T47D (cell line): ENCODE measurements at regions not wholly inside any gene's neighbourhood (a gene's known extent, or its start where the extent isn't known, plus 50 kb on each side); places are given as distances from the start of the nearest gene placed in this dataset.

Experiments
- DNase-seq, 2 experiments: peaks; one replicate each; pipeline versions ENCODE4 v3.0.0 to v3.0.0-alpha.2; 2011 to 2012; ENCODE audit warnings: low read depth in 1 of 2, low spot score in 1 of 2
- JUND ChIP-seq: IDR thresholded peaks from 2 replicates; pipeline ENCODE4 v1.6.1; 2012; ENCODE audit warnings: low read depth
- in situ Hi-C: cut with HindIII; loops from 2 replicates; pipeline ENCODE4 v1.10.0; 2016; ENCODE audit warnings: low sequenced_read_pairs, low pct_unique_long_range_greater_than_20kb

DNA sequence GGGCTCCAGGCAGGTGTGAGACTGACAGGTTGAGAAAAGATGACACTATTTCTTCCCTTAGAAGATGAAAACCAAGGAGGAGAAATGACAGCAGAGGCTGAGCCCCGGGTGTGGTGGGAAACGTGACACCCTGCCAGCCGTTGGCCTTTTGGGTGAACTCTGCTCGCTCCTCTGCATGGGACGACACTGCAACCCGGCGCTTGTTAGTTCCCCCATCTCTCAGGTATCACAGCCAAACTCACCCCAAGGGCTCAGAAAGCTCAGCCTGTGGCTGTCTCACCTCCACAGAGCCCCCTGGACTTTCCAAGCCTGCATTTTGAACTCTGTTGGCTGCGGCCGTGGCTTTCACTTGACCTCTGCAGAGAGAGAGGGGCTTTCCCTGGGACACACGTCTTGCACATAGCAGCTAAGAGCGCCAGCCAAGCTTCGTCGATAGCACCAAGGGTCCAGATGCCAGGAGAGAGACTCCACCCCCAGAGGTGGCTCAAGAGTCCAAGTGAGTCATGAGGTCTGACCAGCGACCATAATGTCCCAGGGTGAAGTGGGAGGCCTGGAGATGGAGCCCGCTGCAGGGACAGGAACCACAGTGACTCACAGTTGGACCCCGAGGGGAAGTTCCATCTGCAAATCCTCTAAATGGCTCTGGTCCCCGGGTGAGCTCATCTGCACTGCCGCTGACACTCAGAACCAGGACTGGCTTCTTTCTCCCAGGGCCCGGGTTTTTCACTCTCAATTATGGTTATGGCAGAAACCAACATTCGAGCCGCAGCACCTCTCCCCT lies 301.9 kb downstream of the SOX9 start:
- in situ Hi-C loops, result no loop called here
- no peak for TF ChIP-seq JUND
- DNase-seq, result no peak

DNA sequence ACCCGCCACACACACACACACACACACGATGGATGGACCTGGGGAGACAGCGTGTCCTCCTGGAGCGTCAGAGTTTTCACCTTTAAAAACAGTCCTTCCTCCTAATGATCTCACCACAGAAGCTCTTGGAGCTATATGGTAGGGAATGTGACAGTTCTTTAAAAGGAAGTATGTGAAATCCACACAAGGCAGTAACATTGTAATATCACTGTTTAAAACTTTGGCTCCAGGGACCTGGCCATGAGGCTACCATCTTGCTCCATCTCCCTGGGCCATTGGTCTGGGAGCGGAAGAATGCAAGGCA lies 302.4 kb downstream of the SOX9 start:
- in situ Hi-C loops, result no loop called here
- no peak for TF ChIP-seq JUND
- no peak for DNase-seq

DNA sequence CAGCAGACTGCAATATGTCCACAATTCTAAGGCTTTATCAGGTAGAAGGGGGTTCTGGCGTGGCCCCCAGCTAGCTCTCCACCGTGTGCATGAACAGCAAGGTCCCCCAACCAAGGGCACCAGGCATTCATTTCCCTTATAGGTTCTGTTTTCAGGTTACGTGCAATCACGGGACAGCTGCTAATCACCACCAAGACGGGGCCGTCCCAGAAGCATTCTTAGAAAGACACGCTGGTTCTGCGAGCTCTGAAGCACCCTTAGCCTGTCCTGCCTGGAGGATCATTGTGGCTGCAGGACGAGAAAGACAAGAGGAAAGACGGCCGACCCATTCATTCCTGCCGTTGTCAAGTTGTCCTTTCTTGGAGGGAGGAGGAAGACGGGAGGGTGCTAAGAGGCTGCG lies 302.9 kb downstream of the SOX9 start:
- no peak for DNase-seq
- in situ Hi-C loops, result no loop called here
- no peak for TF ChIP-seq JUND

DNA sequence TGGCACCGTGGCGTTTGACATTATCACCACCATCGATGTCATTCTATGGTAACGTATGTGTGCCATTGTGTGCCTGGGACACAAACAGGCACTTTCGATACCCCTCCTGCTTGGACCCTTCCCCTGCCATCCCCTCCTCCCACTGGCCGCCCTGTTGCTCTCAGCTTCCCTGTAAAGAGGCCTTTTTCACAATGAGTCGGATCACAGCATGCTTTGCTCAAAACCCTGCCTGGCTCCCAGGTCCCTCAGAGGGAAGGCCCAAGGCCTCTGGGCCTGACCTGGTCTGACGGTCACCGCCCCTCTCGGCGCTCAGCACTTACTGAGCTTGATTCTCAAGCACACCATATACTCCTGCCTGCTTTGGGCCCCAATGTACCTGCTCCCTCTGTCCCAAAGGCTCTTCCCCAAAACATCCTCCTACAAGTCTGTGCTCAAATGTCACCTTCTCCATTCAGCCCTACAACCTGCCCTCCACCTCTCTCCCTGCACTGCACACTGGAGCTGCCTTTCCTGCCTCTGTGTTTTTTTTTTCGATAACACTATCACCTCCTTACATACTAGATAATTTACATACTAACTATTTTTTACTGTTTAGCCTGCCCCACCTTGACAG lies 303.8 kb downstream of the SOX9 start:
- no peak for TF ChIP-seq JUND
- no peak for DNase-seq
- in situ Hi-C loops, result no loop called here

DNA sequence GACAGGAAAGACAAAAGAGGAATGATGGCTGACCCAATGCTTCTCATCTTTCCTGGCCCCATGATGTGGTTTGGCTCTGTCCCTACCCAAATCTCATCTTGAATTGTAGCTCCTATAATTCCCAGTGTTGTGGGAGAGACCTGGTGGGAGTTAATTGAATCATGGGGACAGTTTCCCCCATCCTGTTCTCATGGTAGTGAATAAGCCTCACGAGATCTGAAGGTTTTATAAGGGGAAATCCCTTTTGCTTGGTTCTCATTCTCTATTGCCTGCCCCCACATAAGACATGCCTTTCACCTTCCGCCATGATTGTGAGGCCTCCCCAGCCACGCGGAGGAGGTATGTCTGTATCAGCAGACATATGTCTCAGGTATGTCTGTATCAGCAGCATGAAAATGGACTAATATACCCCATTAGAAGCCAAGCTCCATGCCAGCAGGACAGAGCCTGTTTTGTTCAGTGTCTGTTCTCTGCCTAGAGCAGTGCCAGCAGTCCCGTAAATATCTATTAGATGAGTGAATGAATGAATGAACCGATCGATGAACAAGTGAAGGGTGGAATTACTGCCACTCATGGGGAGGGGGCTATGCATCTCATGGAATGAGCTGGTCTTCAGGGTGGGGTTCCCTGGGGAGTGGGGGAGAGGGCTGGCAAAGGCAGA lies 304.4 kb downstream of the SOX9 start:
- no peak for TF ChIP-seq JUND
- no peak for DNase-seq
- in situ Hi-C loops, result no loop called here

DNA sequence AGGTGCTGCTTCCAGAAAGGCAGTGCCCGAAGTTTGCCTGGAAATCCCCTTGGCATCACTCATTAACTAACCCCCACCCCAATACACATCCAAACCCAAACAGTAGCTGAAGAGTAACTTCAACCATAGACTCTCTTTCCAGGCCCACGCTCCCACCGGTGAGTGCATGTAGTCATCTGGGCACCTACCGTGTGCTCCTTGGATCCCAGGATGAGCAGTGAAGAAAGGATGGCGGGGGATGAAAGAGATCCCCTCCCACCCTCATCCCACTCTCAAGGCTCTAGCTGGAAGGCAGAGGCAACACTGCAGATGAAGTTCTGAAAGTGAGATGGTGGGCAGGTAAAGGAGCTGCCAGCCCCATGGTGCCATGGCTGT lies 305.0 kb downstream of the SOX9 start:
- no peak for DNase-seq
- in situ Hi-C loops, result no loop called here
- TF ChIP-seq JUND, result no peak

DNA sequence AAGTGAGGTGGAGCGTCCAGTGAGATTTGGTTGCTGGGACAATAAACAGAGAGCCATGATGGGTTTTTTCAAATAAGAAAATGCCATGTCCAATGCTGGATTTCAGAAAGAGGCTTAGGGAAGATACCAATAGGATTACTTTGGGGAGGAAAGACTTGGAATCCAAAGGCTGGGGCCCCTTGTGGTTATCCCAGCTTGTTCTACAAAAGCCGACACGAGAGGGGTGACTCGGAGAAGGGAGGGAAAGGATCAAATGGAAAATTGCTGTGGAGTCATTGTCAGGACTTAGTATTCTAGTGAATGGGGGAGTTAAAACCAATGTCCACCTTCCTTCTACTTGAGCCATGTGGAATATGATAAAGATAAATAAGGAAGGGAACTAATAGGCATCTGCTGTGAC lies 305.5 kb downstream of the SOX9 start:
- in situ Hi-C loops, result no loop called here
- TF ChIP-seq JUND, result no peak
- DNase-seq, result no peak

DNA sequence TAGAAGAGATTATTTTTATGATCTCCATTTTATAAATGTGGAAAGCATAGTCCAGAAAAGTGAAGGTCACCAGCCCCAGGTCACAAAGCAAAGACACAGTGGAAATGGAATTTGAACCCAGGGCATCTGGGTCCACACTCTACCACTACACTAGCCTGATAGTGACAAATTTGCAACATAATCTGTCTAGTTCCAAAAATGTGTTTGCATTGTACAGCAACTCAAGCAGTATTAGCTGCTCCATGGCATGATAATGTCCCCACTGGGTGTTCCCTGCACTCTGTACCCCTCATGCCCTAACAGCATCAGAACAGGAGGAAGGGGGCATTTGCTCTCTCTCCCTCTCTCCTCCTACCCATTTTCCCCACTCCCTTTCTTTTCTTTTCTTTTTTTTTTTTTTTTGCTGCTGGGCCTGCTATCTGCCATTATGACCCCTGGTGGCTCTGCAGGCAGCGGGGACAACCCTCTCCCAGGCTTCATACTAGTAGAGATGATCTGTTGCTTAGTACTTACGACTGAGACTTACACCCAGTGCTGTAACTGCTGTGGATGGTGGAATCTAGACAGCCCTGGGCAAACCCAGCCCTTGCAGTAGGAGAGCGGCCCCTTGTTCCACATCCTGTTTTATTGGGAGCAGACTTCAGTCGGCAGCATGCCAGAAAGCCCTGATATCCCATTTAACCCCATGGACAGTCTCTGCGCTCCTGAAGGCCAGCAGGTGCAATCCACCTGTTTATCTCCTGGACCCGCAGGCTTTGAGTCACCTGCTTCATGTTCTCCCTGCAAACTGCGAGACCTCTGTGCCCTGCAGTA lies 306.3 kb downstream of the SOX9 start:
- no peak for TF ChIP-seq JUND
- DNase-seq, result no peak
- in situ Hi-C loops, result no loop called here

DNA sequence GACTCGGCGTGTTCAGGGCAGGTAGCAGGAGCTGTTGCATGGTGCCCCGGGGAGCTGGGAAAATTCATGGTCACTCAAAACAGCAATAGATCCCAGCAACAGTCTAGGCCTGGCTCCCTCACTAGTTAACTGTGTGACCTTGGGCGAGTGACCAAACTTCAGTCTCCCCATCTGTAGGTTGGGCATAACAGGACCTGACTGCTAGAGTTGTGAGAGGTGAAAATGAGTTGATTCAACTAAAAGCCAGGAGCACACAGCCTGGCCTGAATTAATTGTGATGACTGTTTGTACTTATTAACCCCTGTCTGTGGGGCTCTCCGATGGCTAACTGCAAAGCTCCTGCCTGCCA lies 306.9 kb downstream of the SOX9 start:
- in situ Hi-C loops, result no loop called here

DNA sequence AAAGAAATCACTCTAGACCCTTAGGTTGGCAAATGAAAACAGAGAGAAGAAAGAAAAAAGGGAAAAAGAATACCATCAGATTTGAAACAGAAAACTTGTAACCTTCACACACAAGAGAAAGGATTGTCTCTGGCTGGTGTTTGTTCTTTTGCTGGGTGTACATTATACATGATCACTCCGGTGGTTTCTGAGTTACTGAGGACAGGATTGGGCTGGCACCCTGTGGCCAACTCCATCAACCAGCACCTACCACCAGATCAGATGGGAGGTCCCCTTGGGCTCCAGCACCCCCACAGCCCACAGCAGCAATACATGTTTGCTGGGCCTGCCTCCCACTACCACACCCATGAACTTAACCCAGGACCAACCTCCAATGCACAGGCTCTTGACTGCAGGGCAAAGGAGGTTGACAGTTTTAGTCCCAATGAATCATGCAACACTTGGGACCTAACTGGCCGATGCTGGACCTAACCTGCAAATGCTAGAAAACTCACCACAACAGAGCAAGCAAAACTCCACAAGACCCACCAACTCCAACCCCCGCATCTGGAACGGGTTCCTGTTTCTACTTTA lies 308.3 kb downstream of the SOX9 start:
- DNase-seq, result peak in 1 of 2 experiments; percentile 40
- in situ Hi-C loops, result no loop called here
- TF ChIP-seq JUND, result no peak

More for the DNA sequence above, 306.9 kb downstream of the SOX9 start:
- DNase-seq, result no peak
- TF ChIP-seq JUND, result no peak

DNA sequence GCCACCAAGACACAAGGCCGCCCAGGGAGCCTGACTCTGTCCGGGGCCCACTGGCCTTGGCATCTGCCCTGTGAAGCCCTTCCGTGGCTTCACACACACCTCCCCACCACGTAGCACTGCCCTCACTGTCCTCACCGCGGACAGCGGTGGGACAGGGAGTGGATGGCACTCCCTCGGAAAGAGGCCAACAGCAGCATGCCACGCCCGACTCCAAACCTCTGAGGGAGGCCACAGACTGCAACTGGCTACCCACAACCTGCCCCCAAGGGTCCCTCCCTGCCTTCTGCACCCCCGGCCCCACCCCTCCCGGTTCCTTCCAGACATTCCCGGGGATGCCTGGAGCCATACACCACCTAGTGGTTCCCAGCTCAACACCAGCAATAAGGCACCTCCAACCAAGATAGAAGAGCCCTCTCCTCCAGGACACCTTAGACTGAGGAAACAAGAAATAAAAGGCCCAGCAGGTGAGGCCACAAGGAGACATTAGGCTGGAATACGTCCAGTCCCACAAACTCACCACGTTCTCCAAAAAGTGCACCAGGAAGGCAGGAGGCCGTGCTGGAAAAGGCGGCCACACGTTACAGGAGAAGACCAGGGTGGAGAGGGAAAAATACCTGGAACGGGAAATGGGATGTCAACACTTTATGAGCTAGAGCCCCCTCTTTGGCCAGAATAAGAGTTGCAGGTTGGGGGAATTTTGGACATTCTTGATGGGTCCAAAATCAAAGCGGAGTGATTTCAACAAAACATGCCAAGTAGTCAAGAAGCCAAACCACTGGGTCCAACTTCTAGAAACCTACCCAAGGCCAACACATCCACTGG lies 310.0 kb downstream of the SOX9 start:
- DNase-seq, result peak in 1 of 2 experiments; percentile 58
- no peak for TF ChIP-seq JUND
- in situ Hi-C loops, result no loop called here

DNA sequence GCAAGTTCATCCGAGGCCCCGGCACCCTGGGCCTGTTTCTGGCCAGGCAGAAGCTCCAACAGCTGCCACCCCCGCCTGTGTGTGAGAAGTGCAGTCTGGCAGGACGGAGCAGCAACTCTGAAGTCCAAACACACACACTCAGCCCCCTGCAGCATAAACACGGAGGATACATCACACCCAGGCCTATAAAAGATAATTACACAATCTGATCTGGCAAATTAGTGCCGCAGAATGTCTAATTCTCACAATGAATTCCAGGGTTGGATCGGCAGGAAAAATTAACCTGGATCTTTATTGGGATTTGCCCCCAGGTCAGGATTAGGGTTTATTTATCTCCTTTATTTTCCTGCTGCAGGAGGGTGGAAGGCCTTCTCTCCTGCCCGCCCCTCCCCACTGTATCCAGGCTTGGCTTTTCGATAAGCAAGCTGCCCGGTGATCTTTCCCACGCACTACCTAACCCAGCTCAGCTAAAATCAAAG lies 311.4 kb downstream of the SOX9 start:
- DNase-seq, result peak in 1 of 2 experiments; percentile 63
- TF ChIP-seq JUND, result no peak
- in situ Hi-C loops, result no loop called here
